Psoas muscle (tissue), 7 donors: ENCODE measurements at regions not wholly inside any gene's neighbourhood (a gene's known extent, or its start where the extent isn't known, plus 50 kb on each side); places are given as distances from the start of the nearest gene placed in this dataset.
A peak's percentile ranks its signal among the peaks of the same experiment; 100 is the strongest.

Experiments used
- ATAC-seq, 4 donors: fragments of 200-7000 bp; cut with Tn5 transposase; one replicate each; pipeline ENCODE4 v1.9.1; 2020; ENCODE audit warnings: moderate library complexity in 3 of 4, mild to moderate bottlenecking in 2 of 4
- DNase-seq, 2 donors: peaks; one replicate each; pipeline ENCODE4 v3.0.0-alpha.2; 2020
- H3K27ac ChIP-seq: fragments of 200-600 bp; one replicate; pipeline ENCODE4 v1.8.0; 2022
- H3K27me3 ChIP-seq, 3 donors: fragments of 200-600 bp in 1 of 3; one replicate each; pipeline versions ENCODE4 v1.6.1 to v1.8.0; 2013 to 2022; ENCODE audit warnings: low read length in 2 of 3, mild to moderate bottlenecking in 2 of 3, moderate library complexity in 1 of 3; ENCODE audit not compliant: insufficient read depth in 3 of 3
- H3K36me3 ChIP-seq, 2 donors: fragments of 200-600 bp in 1 of 2; one replicate each; pipeline versions ENCODE4 v1.6.1 to v1.8.0; 2013 to 2022; ENCODE audit warnings: low read depth in 1 of 2, mild to moderate bottlenecking in 1 of 2, moderate library complexity in 1 of 2; ENCODE audit not compliant: insufficient read depth in 1 of 2
- H3K4me1 ChIP-seq: fragments of 200-600 bp; one replicate; pipeline ENCODE4 v1.8.0; 2022
- H3K4me3 ChIP-seq: fragments of 200-600 bp; one replicate; pipeline ENCODE4 v1.8.0; 2022; ENCODE audit warnings: mild to moderate bottlenecking
- H3K9me3 ChIP-seq: fragments of 200-600 bp; one replicate; pipeline ENCODE4 v1.8.0; 2022
- CTCF ChIP-seq: fragments of 200-600 bp; IDR thresholded peaks from one replicate; pipeline ENCODE4 v1.8.0; 2022; ENCODE audit warnings: antibody characterized with exemption
- WGBS, 3 donors: extraction: QIAGEN DNeasy Blood & Tissue Kit; methylation state at CpG; one replicate each; pipeline versions ENCODE4 v1.1.6 to v1.1.7; 2013; 5-methylcytosine and 5-hydroxymethylcytosine counted together
- intact Hi-C, 2 donors: fragments of 100-400 bp; cut with DNase I; formaldehyde crosslinking; loops; one replicate each; pipeline versions ENCODE4 v1.11.0 to v1.14.2; 2022
- donor health status: healthy with polysubstance abuse.
- donor health status: DM: no; HTN: no; CAD: no; lungs with moderate emphysema.
- donor health status: Bipolar disorder and iron deficiency.
- donor health status: healthy.
- donor health status: DM: yes; HTN: yes; CAD: no.
- donor health status: DM: no; HTN: no; CAD: no.
- donor health status: DM: yes; HTN: yes; CAD: no.

DNA sequence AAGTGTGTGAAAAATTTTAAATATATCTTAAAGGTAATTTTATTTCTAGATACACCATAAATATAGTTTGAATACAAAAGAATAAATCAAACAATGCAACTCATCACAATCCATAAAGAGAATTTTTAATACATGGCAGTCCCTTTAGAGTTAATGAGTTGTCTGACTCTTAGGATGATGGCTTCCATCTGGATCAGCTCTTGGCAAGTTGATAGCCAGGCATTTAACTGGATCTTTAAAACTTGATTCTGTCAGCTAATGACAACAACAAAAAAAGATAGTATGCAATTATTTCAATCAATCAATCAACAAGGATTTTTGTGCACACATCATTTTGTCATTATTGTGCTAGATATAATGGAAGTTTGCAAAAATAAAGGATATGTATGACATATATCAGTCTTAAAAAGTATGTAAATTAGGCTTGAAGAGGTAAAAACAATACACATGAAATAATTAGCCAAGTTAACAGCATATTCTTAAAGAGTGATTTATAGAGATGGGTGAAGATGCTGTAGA lies 174.9 kb upstream of the PCDH18 start:
- no peaks in the 10 kb centered on the region for H3K4me1 ChIP-seq
- DNase-seq, result no peak
- no peaks in the 10 kb centered on the region for H3K27me3 ChIP-seq
- no peak for ATAC-seq
- TF ChIP-seq CTCF, result no peak
- no peaks in the 10 kb centered on the region for H3K36me3 ChIP-seq
- H3K9me3 ChIP-seq, result no peaks in the 10 kb centered on the region
- no peak overlapping the region for H3K4me3 ChIP-seq
- no peak overlapping the region for H3K27ac ChIP-seq
- intact Hi-C loops, result no loop called here

DNA sequence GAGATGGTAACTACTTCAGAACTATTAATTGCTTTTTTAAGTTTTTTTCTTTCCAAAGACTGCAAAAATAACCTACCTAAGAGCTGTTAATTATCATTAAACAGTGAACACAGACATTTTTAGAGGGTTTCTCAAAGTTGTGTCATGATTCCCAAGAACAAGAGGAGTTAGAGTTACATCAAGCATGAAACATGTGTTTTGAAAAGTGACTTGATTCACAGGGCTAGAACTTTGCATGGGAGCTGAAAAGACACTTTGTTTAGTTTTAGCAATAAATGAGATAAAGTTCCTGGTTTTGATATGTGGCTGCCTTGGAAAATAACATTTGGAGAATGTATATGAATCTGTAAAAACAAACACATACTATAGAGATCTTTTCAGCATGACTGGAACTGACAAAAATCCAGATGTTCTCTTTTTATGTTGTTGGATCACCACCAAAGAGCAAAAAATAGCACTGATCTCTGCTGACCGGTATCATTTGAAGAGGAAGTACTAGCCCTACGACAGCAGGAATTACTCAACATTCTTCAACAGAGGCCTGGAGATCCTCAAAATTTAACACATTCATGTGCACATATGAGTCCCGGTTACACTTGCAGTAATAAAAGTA lies 173.0 kb upstream of the PCDH18 start:
- WGBS, 3 donors, result 6 to 12% (median 9%) methylated on average over 3 of the region's 3 CpGs
- no peak for DNase-seq
- Histone ChIP-seq H3K4me3 (no peak overlapping the region), H3K27ac (no peak overlapping the region), H3K27me3 (no peaks in the 10 kb centered on the region), H3K4me1 (no peaks in the 10 kb centered on the region), H3K36me3 (no peaks in the 10 kb centered on the region), H3K9me3 (no peaks in the 10 kb centered on the region)
- intact Hi-C loops, result no loop called here
- peak in 1 of 4 donors; percentile 52 for ATAC-seq
- no peak for TF ChIP-seq CTCF

DNA sequence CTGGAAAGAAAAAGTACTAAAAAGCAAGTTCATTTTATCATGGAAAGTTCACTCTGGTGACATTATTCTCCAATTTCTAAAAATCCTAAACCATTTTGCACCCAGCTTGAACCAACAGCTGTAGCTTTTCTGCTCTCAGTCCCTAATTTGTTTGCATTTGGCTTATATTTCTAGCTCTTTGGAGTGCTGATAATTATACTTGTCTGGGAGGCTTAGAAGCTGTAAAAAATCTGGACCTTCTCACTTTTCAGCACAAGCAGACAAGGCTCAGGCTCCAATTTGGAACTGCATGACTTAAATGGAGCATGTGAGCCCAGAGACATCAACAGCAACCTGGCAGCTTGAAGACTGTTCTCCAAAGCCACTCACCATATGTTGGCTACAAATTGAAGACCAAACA lies 170.9 kb upstream of the PCDH18 start:
- no peak for TF ChIP-seq CTCF
- intact Hi-C loops, result no loop called here
- H3K27ac ChIP-seq, result no peak overlapping the region

GRCh38 chr4:137702512-137702911 lies 170.2 kb upstream of the PCDH18 start:
- intact Hi-C loops, result no loop called here
- Histone ChIP-seq H3K36me3 (no peaks in the 10 kb centered on the region), H3K4me3 (no peak overlapping the region), H3K27me3 (no peaks in the 10 kb centered on the region), H3K4me1 (no peaks in the 10 kb centered on the region), H3K9me3 (no peaks in the 10 kb centered on the region), H3K27ac (no peak overlapping the region)
- no peak for TF ChIP-seq CTCF
- DNase-seq (no peak), ATAC-seq (no peak)
- 52 to 62% (median 56%) methylated on average over 2 of the region's 2 CpGs for WGBS, 3 donors

More for the DNA sequence above, 170.9 kb upstream of the PCDH18 start:
- Histone ChIP-seq H3K27me3 (no peaks in the 10 kb centered on the region), H3K4me3 (no peak overlapping the region), H3K36me3 (no peaks in the 10 kb centered on the region), H3K9me3 (no peaks in the 10 kb centered on the region), H3K4me1 (no peaks in the 10 kb centered on the region)
- ATAC-seq, result no peak
- no peak for DNase-seq

DNA sequence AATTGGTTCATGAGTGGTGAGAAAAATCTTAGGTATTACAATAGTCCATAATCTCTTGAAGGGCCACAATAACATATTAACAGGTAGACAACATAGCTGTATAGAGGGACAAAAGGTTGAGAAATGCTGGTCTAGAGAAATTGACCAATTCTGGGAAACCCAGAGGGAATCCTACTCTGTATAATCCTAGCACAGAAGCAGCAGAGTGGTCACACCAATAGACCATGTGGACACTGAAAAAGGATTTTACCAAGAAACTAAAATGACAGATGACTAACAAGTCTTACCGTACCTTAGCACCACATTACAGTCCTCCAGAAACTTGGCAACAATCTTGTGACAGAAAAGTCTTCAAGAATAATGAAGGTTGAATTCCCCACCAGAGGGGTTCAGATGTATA lies 169.1 kb upstream of the PCDH18 start:
- WGBS, 3 donors, result 93 to 99% (median 96%) methylated on average over 1 of the region's 1 CpG
- DNase-seq (no peak), ATAC-seq (no peak)
- Histone ChIP-seq H3K9me3 (no peaks in the 10 kb centered on the region), H3K27ac (no peak overlapping the region), H3K4me3 (no peak overlapping the region), H3K4me1 (no peaks in the 10 kb centered on the region), H3K27me3 (no peaks in the 10 kb centered on the region), H3K36me3 (no peaks in the 10 kb centered on the region)
- no peak for TF ChIP-seq CTCF
- intact Hi-C loops, result no loop called here
